Endothelial cell of umbilical vein (primary cell): ENCODE measurements at regions not wholly inside any gene's neighbourhood (a gene's known extent, or its start where the extent isn't known, plus 50 kb on each side); places are given as distances from the start of the nearest gene placed in this dataset.

Experiments used
- BruUV-seq: library from RNA; stranded (reverse); fragments of 400-500 nt; replicated peaks from 2 replicates; lab custom pipeline; 2021; lab: Mats Ljungman, UMichigan
- CTCF ChIA-PET: fragments of 300-600, 350-600 bp; sonication (Branson Sonifier 250); formaldehyde crosslinking; loops from one replicate; lab custom pipeline; 2021; ENCODE audit warnings: antibody characterized with exemption, inconsistent platforms; lab: Charles Lee
- POLR2A ChIA-PET: fragments of 300-600, 350-600 bp; sonication (Branson Sonifier 250); formaldehyde crosslinking; loops from one replicate; lab custom pipeline; 2021; ENCODE audit warnings: antibody characterized with exemption, inconsistent platforms; lab: Charles Lee
- DNase-seq: peaks from one replicate; pipeline ENCODE4 v3.0.0-alpha.2; 2011; ENCODE audit warnings: low read depth, low spot score
- FAIRE-seq: peaks from 2 replicates; lab custom pipeline; 2011; peaks lifted over from hg19 to GRCh38; lab: Jason Lieb, UNC
- H2AFZ ChIP-seq: 2 replicates; pipeline ENCODE4 v1.6.0; 2012; ENCODE audit warnings: low read depth, low read length, control low read depth, inconsistent platforms
- H3K27ac ChIP-seq: 2 replicates; pipeline ENCODE4 v1.5.1; 2011; ENCODE audit warnings: low read depth, mild to moderate bottlenecking, control low read depth, low read length, moderate library complexity; ENCODE audit not compliant: insufficient read depth
- H3K27me3 ChIP-seq, 2 experiments: 2 replicates each; pipeline versions ENCODE4 v1.6.0 to v1.6.1; 2011; ENCODE audit warnings: low read length in 2 of 2, mixed read lengths in 1 of 2; ENCODE audit not compliant: control insufficient read depth in 2 of 2, insufficient read depth in 2 of 2
- H3K36me3 ChIP-seq, 2 experiments: 2 replicates in 1 of 2; 3 replicates in 1 of 2; pipeline ENCODE4 v1.5.1; 2011; ENCODE audit warnings: low read length in 2 of 2, mild to moderate bottlenecking in 1 of 2, moderate library complexity in 1 of 2; ENCODE audit not compliant: control insufficient read depth in 2 of 2, insufficient read depth in 2 of 2; ENCODE audit errors: extremely low read depth in 1 of 2
- H3K4me1 ChIP-seq: 3 replicates; pipeline ENCODE4 v1.5.1; 2011; ENCODE audit warnings: mild to moderate bottlenecking, low read length; ENCODE audit not compliant: control insufficient read depth, insufficient read depth; ENCODE audit errors: extremely low read depth
- H3K4me2 ChIP-seq: 2 replicates; pipeline ENCODE4 v1.6.1; 2011; ENCODE audit warnings: low read length, control low read depth, mixed read lengths; ENCODE audit not compliant: insufficient read depth
- H3K4me3 ChIP-seq, 3 experiments: fragments of 200-600 bp in 1 of 3; sonication (generic), shearing (Covaris generic) in 1 of 3; replicated peaks in 1 of 3; 2 replicates each; pipeline ENCODE4 v1.5.1; 2011 to 2016; ENCODE audit warnings: control low read depth in 3 of 3, low read length in 3 of 3, mild to moderate bottlenecking in 2 of 3, inconsistent platforms in 1 of 3, low read depth in 1 of 3, moderate library complexity in 1 of 3; ENCODE audit not compliant: insufficient read depth in 1 of 3
- H3K79me2 ChIP-seq: 2 replicates; pipeline ENCODE4 v1.6.0; 2012; ENCODE audit warnings: low read length, inconsistent platforms; ENCODE audit not compliant: control insufficient read depth, insufficient read depth
- H3K9ac ChIP-seq: replicated peaks from 2 replicates; pipeline ENCODE3; 2011; ENCODE audit warnings: low read length, control low read depth; ENCODE audit not compliant: insufficient read depth; ENCODE audit errors: extremely low read depth
- H3K9me1 ChIP-seq: replicated peaks from 3 replicates; pipeline ENCODE4 v1.6.0; 2011; ENCODE audit warnings: mild to moderate bottlenecking, low read length; ENCODE audit not compliant: control insufficient read depth, insufficient read depth; ENCODE audit errors: extremely low read depth
- H3K9me3 ChIP-seq: replicated peaks from 2 replicates; pipeline ENCODE4 v1.5.1; 2012; ENCODE audit warnings: low read length, inconsistent platforms; ENCODE audit not compliant: control insufficient read depth, insufficient read depth
- H4K20me1 ChIP-seq: replicated peaks from 2 replicates; pipeline ENCODE3; 2011; ENCODE audit warnings: mild to moderate bottlenecking, low read length; ENCODE audit not compliant: control insufficient read depth, insufficient read depth; ENCODE audit errors: extremely low read depth
- EZH2 ChIP-seq: IDR thresholded peaks from 2 replicates; pipeline ENCODE4 v1.6.1; 2012; ENCODE audit warnings: borderline replicate concordance, low read depth, mild to moderate bottlenecking, moderate library complexity, low read length, inconsistent platforms; ENCODE audit not compliant: severe bottlenecking
- FOS ChIP-seq: IDR thresholded peaks from 2 replicates; pipeline ENCODE4 v1.6.1; 2011; ENCODE audit warnings: mild to moderate bottlenecking, low read length, moderate library complexity, borderline replicate concordance; ENCODE audit not compliant: insufficient read depth
- GATA2 ChIP-seq: IDR thresholded peaks from 2 replicates; pipeline ENCODE4 v1.7.0; 2011; ENCODE audit warnings: low read depth, mild to moderate bottlenecking, moderate library complexity, mixed read lengths, low read length; ENCODE audit not compliant: insufficient read length, insufficient read depth
- JUN ChIP-seq: IDR thresholded peaks from 2 replicates; pipeline ENCODE4 v1.6.1; 2011; ENCODE audit warnings: borderline replicate concordance, low read depth; ENCODE audit not compliant: insufficient read length, insufficient read depth
- MYC ChIP-seq: IDR thresholded peaks from one replicate; pipeline ENCODE4 v1.6.1; 2011; ENCODE audit warnings: mild to moderate bottlenecking, low read depth, low read length
- POLR2A ChIP-seq: IDR thresholded peaks from 2 replicates; pipeline ENCODE4 v1.6.1; 2012; ENCODE audit warnings: low read depth, mild to moderate bottlenecking, control low read depth, low read length
- POLR2AphosphoS5 ChIP-seq: IDR thresholded peaks from 2 replicates; pipeline ENCODE4 v1.6.1; 2012; ENCODE audit warnings: low read depth, mild to moderate bottlenecking, control low read depth, low read length, moderate library complexity; ENCODE audit not compliant: insufficient read depth
- dilution Hi-C: fragments of 300-500 bp; cut with MboI; formaldehyde crosslinking; loops from one replicate; pipeline ENCODE4 v1.15.0; 2019; ENCODE audit warnings: low sequenced_read_pairs; ENCODE audit not compliant: extremely low pct_ligation_motif_present
- intact Hi-C: fragments of 100-400 bp; cut with micrococcal nuclease; formaldehyde crosslinking; loops from one replicate; pipeline ENCODE4 v1.10.0; 2022
- TF ChIP-seq, protein P1 (sequence below): IDR thresholded peaks from 2 replicates; pipeline ENCODE4 v1.6.1; 2011; ENCODE audit not compliant: insufficient read depth, insufficient read length
- TF ChIP-seq, protein P2 (sequence below), 2 donors: IDR thresholded peaks; 1 replicate in 1 of 2; 2 replicates in 1 of 2; pipeline ENCODE4 v1.5.1; 2011; ENCODE audit warnings: low read length in 2 of 2, mild to moderate bottlenecking in 2 of 2, moderate library complexity in 2 of 2, control low read depth in 1 of 2, inconsistent platforms in 1 of 2, low read depth in 1 of 2; ENCODE audit not compliant: insufficient read depth in 1 of 2; ENCODE audit errors: extremely low read depth in 1 of 2

DNA sequence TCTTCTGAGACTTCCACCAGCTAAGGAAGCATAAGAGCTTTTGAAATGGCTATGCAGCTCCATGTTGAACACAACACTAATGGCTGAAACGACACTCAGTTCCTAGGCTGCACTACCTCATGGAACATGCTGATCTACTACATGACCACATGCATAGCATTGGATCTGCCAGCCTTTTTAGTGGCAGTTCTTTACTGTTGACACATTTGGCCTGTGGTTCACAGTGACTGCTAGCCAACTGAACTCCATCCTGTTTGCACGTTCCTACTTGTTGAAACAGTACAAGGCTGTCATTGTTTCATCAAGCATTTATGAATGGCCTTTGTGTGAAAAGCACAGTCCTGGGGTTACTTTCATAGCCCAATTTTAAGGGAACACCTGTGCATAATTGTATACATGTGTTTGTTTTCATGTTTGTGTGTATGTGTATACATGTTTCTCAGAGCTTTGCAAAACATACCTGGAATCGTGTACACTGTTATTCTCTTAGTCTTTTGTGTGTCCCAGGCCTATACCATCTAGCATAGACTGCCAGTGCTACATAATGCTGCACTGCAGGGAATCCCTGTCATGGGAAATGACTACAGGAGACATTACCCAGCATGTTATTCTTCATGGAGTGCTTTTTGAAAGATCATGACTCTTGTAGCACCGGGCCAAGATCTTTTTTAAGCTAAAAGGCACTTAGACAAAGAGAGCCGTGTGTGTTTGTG is 179.6 kb upstream of the ESRRG start:
- H3K79me2 ChIP-seq = no peaks in the 10 kb centered on the region
- no peak for DNase-seq
- H4K20me1 ChIP-seq = no peaks in the 10 kb centered on the region
- no peaks in the 10 kb centered on the region for H3K27me3 ChIP-seq
- H3K9ac ChIP-seq = no peak overlapping the region
- no peaks in the 10 kb centered on the region for H3K9me1 ChIP-seq
- H3K9me3 ChIP-seq = peaks cover 8% of the 10 kb centered on the region
- BruUV-seq = no TSS peak
- ChIA-PET CTCF (no interaction called here), POLR2A (no interaction called here)
- no peak overlapping the region for H3K4me3 ChIP-seq
- intact Hi-C loops (no loop called here), dilution Hi-C loops (no loop called here)
- no peaks in the 10 kb centered on the region for H3K36me3 ChIP-seq
- no peaks in the 10 kb centered on the region for H3K4me1 ChIP-seq
- no peak overlapping the region for H2AFZ ChIP-seq
- no peak for TF ChIP-seq MYC
- no peak for TF ChIP-seq JUN
- TF ChIP-seq EZH2 = no peak
- TF ChIP-seq, protein P1, sequence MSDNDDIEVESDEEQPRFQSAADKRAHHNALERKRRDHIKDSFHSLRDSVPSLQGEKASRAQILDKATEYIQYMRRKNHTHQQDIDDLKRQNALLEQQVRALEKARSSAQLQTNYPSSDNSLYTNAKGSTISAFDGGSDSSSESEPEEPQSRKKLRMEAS = no peak
- TF ChIP-seq, protein P2, sequence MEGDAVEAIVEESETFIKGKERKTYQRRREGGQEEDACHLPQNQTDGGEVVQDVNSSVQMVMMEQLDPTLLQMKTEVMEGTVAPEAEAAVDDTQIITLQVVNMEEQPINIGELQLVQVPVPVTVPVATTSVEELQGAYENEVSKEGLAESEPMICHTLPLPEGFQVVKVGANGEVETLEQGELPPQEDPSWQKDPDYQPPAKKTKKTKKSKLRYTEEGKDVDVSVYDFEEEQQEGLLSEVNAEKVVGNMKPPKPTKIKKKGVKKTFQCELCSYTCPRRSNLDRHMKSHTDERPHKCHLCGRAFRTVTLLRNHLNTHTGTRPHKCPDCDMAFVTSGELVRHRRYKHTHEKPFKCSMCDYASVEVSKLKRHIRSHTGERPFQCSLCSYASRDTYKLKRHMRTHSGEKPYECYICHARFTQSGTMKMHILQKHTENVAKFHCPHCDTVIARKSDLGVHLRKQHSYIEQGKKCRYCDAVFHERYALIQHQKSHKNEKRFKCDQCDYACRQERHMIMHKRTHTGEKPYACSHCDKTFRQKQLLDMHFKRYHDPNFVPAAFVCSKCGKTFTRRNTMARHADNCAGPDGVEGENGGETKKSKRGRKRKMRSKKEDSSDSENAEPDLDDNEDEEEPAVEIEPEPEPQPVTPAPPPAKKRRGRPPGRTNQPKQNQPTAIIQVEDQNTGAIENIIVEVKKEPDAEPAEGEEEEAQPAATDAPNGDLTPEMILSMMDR (IDR thresholded peaks at IDR 0.05; ENCODE audit: extremely low read depth in 1 of 2, insufficient read depth in 1 of 2, low read depth in 1 of 2, low read length in 2 of 2) = no peak
- TF ChIP-seq FOS = no peak
- TF ChIP-seq POLR2A = no peak
- no peak for TF ChIP-seq GATA2
- TF ChIP-seq POLR2AphosphoS5 = no peak
- H3K4me2 ChIP-seq = no peak overlapping the region
- no peak for FAIRE-seq
- H3K27ac ChIP-seq = no peak overlapping the region
